Immature natural killer cell (primary cell): ENCODE measurements at regions not wholly inside any gene's neighbourhood (a gene's known extent, or its start where the extent isn't known, plus 50 kb on each side); places are given as distances from the start of the nearest gene placed in this dataset.

Experiments
- DNase-seq, 3 donors: peaks; one replicate each; pipeline ENCODE4 v3.0.0; 2022; ENCODE audit warnings: mixed read lengths in 1 of 3
- H3K27ac Mint-ChIP-seq, 6 donors: one replicate each; pipeline ENCODE4 v1.8.0; 2020; ENCODE audit warnings: mixed read lengths in 6 of 6, mild to moderate bottlenecking in 5 of 6, inconsistent platforms in 4 of 6, moderate library complexity in 3 of 6
- H3K27me3 Mint-ChIP-seq, 3 donors: one replicate each; pipeline ENCODE4 v1.8.0; 2020 to 2021; ENCODE audit warnings: low read depth in 3 of 3, mild to moderate bottlenecking in 3 of 3, mixed read lengths in 3 of 3, moderate library complexity in 3 of 3, inconsistent platforms in 1 of 3
- H3K36me3 Mint-ChIP-seq, 3 donors: one replicate each; pipeline ENCODE4 v1.8.0; 2020; ENCODE audit warnings: mixed read lengths in 3 of 3, inconsistent platforms in 2 of 3, mild to moderate bottlenecking in 2 of 3
- H3K4me1 Mint-ChIP-seq, 2 donors: one replicate each; pipeline ENCODE4 v1.8.0; 2020; ENCODE audit warnings: inconsistent platforms in 2 of 2, mild to moderate bottlenecking in 2 of 2, mixed read lengths in 2 of 2, moderate library complexity in 1 of 2
- H3K4me3 Mint-ChIP-seq, 5 donors: one replicate each; pipeline ENCODE4 v1.8.0; 2020; ENCODE audit warnings: mild to moderate bottlenecking in 5 of 5, mixed read lengths in 5 of 5, inconsistent platforms in 3 of 5, moderate library complexity in 3 of 5
- H3K9me3 Mint-ChIP-seq, 6 donors: one replicate each; pipeline ENCODE4 v1.8.0; 2020; ENCODE audit warnings: mild to moderate bottlenecking in 6 of 6, mixed read lengths in 6 of 6, inconsistent platforms in 4 of 6, moderate library complexity in 3 of 6

- Mint-ChIP-seq H3K36me3 (no peaks in the 10 kb centered on the region), H3K4me1 (no peaks in the 10 kb centered on the region), H3K9me3 (no peaks in the 10 kb centered on the region), H3K27me3 (peaks cover 0 to 5% (median 3%) of the 10 kb centered on the region in 3 donors), H3K27ac (no peak overlapping the region), H3K4me3 (no peak overlapping the region)
- no peak for DNase-seq
Observed at GRCh38 chr17:79461041-79461440, 149.8 kb downstream of the RBFOX3 start.

- H3K27ac Mint-ChIP-seq = no peak overlapping the region
Observed at GRCh38 chr17:79459846-79460245, 151.0 kb downstream of the RBFOX3 start.

GRCh38 chr17:79459003-79459655 lies 151.7 kb downstream of the RBFOX3 start:
- no peaks in the 10 kb centered on the region for H3K36me3 Mint-ChIP-seq
- no peak overlapping the region for H3K27ac Mint-ChIP-seq
- H3K9me3 Mint-ChIP-seq = no peaks in the 10 kb centered on the region
- H3K4me1 Mint-ChIP-seq = no peaks in the 10 kb centered on the region
- peaks cover 3 to 5% (median 3%) of the 10 kb centered on the region in 3 donors for H3K27me3 Mint-ChIP-seq
- DNase-seq = no peak
- H3K4me3 Mint-ChIP-seq = no peak overlapping the region

More at GRCh38 chr17:79459846-79460245, 151.0 kb downstream of the RBFOX3 start:
- Mint-ChIP-seq H3K4me1 (no peaks in the 10 kb centered on the region), H3K4me3 (no peak overlapping the region), H3K36me3 (no peaks in the 10 kb centered on the region), H3K27me3 (peaks cover 3 to 5% (median 3%) of the 10 kb centered on the region in 3 donors), H3K9me3 (no peaks in the 10 kb centered on the region)
- DNase-seq = no peak

- Mint-ChIP-seq H3K9me3 (no peaks in the 10 kb centered on the region), H3K27ac (no peak overlapping the region), H3K4me3 (no peak overlapping the region), H3K4me1 (no peaks in the 10 kb centered on the region), H3K36me3 (no peaks in the 10 kb centered on the region), H3K27me3 (peaks cover 2 to 5% (median 3%) of the 10 kb centered on the region in 3 donors)
- DNase-seq = no peak
Observed at GRCh38 chr17:79458356-79458755, 152.5 kb downstream of the RBFOX3 start.

GRCh38 chr17:79457889-79458288 lies 153.0 kb downstream of the RBFOX3 start:
- Mint-ChIP-seq H3K27ac (no peak overlapping the region), H3K27me3 (peaks cover 2 to 5% (median 3%) of the 10 kb centered on the region in 3 donors), H3K9me3 (no peaks in the 10 kb centered on the region), H3K4me3 (no peak overlapping the region), H3K36me3 (no peaks in the 10 kb centered on the region), H3K4me1 (no peaks in the 10 kb centered on the region)
- no peak for DNase-seq

- Mint-ChIP-seq H3K4me1 (no peaks in the 10 kb centered on the region), H3K27me3 (peaks cover under 1 to 3% (median 2%) of the 10 kb centered on the region in 3 donors), H3K9me3 (no peaks in the 10 kb centered on the region), H3K4me3 (no peak overlapping the region), H3K27ac (no peak overlapping the region), H3K36me3 (no peaks in the 10 kb centered on the region)
- DNase-seq = no peak
Observed at GRCh38 chr17:79457376-79457775, 153.5 kb downstream of the RBFOX3 start.

GRCh38 chr17:79455636-79456035 lies 155.2 kb downstream of the RBFOX3 start:
- Mint-ChIP-seq H3K4me1 (no peaks in the 10 kb centered on the region), H3K4me3 (no peak overlapping the region), H3K9me3 (no peaks in the 10 kb centered on the region), H3K27me3 (peaks cover 2 to 3% (median 2%) of the 10 kb centered on the region in 3 donors), H3K36me3 (no peaks in the 10 kb centered on the region), H3K27ac (no peak overlapping the region)
- DNase-seq = no peak

GRCh38 chr17:79454826-79455225 lies 156.0 kb downstream of the RBFOX3 start:
- DNase-seq = no peak
- Mint-ChIP-seq H3K4me1 (no peaks in the 10 kb centered on the region), H3K27ac (no peak overlapping the region), H3K4me3 (no peak overlapping the region), H3K36me3 (no peaks in the 10 kb centered on the region), H3K9me3 (no peaks in the 10 kb centered on the region), H3K27me3 (peaks cover 1 to 3% (median 2%) of the 10 kb centered on the region in 3 donors)

- no peak for DNase-seq
- peaks cover 0 to 5% (median 2%) of the 10 kb centered on the region in 3 donors for H3K27me3 Mint-ChIP-seq
- H3K36me3 Mint-ChIP-seq = no peaks in the 10 kb centered on the region
- H3K4me3 Mint-ChIP-seq = no peak overlapping the region
- H3K4me1 Mint-ChIP-seq = no peaks in the 10 kb centered on the region
- no peak overlapping the region for H3K27ac Mint-ChIP-seq
- no peaks in the 10 kb centered on the region for H3K9me3 Mint-ChIP-seq
Observed at GRCh38 chr17:79453481-79453880, 157.4 kb downstream of the RBFOX3 start.

GRCh38 chr17:79452706-79453105 lies 158.1 kb downstream of the RBFOX3 start:
- no peaks in the 10 kb centered on the region for H3K4me1 Mint-ChIP-seq
- H3K27me3 Mint-ChIP-seq = peaks cover 0 to 5% (median 2%) of the 10 kb centered on the region in 3 donors

GRCh38 chr17:79451167-79451566 lies 159.7 kb downstream of the RBFOX3 start:
- H3K27ac Mint-ChIP-seq = no peak overlapping the region
- no peak overlapping the region for H3K4me3 Mint-ChIP-seq
- no peaks in the 10 kb centered on the region for H3K36me3 Mint-ChIP-seq
- peaks cover 2 to 7% (median 2%) of the 10 kb centered on the region in 3 donors for H3K27me3 Mint-ChIP-seq
- no peak for DNase-seq
- no peaks in the 10 kb centered on the region for H3K9me3 Mint-ChIP-seq
- no peaks in the 10 kb centered on the region for H3K4me1 Mint-ChIP-seq

More at GRCh38 chr17:79452706-79453105, 158.1 kb downstream of the RBFOX3 start:
- Mint-ChIP-seq H3K9me3 (no peaks in the 10 kb centered on the region), H3K36me3 (no peaks in the 10 kb centered on the region), H3K4me3 (no peak overlapping the region), H3K27ac (no peak overlapping the region)
- DNase-seq = no peak

GRCh38 chr17:79446399-79447009 lies 164.3 kb downstream of the RBFOX3 start:
- no peaks in the 10 kb centered on the region for H3K9me3 Mint-ChIP-seq
- no peak overlapping the region for H3K27ac Mint-ChIP-seq
- no peaks in the 10 kb centered on the region for H3K36me3 Mint-ChIP-seq
- no peak overlapping the region for H3K4me3 Mint-ChIP-seq
- H3K27me3 Mint-ChIP-seq = peaks cover 0 to 6% (median 2%) of the 10 kb centered on the region in 3 donors
- no peaks in the 10 kb centered on the region for H3K4me1 Mint-ChIP-seq
- no peak for DNase-seq

- no peaks in the 10 kb centered on the region for H3K9me3 Mint-ChIP-seq
- no peak overlapping the region for H3K27ac Mint-ChIP-seq
- no peak overlapping the region for H3K4me3 Mint-ChIP-seq
- no peak for DNase-seq
- no peaks in the 10 kb centered on the region for H3K4me1 Mint-ChIP-seq
- H3K27me3 Mint-ChIP-seq = peaks cover 0 to 4% (median 4%) of the 10 kb centered on the region in 3 donors
- no peaks in the 10 kb centered on the region for H3K36me3 Mint-ChIP-seq
Observed at GRCh38 chr17:79444198-79444597, 166.7 kb downstream of the RBFOX3 start.

GRCh38 chr17:79443026-79443425 lies 167.8 kb downstream of the RBFOX3 start:
- H3K4me3 Mint-ChIP-seq = no peak overlapping the region
- peaks cover 0 to 4% (median 3%) of the 10 kb centered on the region in 3 donors for H3K27me3 Mint-ChIP-seq
- H3K36me3 Mint-ChIP-seq = no peaks in the 10 kb centered on the region
- no peaks in the 10 kb centered on the region for H3K9me3 Mint-ChIP-seq
- no peaks in the 10 kb centered on the region for H3K4me1 Mint-ChIP-seq
- no peak overlapping the region for H3K27ac Mint-ChIP-seq
- no peak for DNase-seq
